Spleen (tissue), 7 donors: ENCODE measurements at regions not wholly inside any gene's neighbourhood (a gene's known extent, or its start where the extent isn't known, plus 50 kb on each side); places are given as distances from the start of the nearest gene placed in this dataset.

Experiments
- CTCF ChIP-seq, 11 experiments: fragments of 200-600 bp in 7 of 11; fragments of 450-650 bp in 4 of 11; sonication (generic) in 4 of 11; IDR thresholded peaks in 8 of 11; conservative IDR thresholded peaks in 3 of 11; 1 replicate in 7 of 11; 2 replicates in 4 of 11; pipeline versions ENCODE4 v1.4.0 to v1.8.0; 2016 to 2021; ENCODE audit warnings: antibody characterized with exemption in 11 of 11, inconsistent platforms in 4 of 11, mild to moderate bottlenecking in 1 of 11
- POLR2A ChIP-seq, 3 donors: fragments of 450-650 bp; IDR thresholded peaks; one replicate each; pipeline ENCODE4 v1.5.1; 2017; ENCODE audit warnings: antibody characterized with exemption in 3 of 3, mild to moderate bottlenecking in 1 of 3
- donor health status: DM: no; HTN: no; CAD: no; lungs with moderate emphysema.
- donor health status: DM: no; HTN: no; CAD: no.
- donor health status: DM: no; HTN: no; CAD: no.

- TF ChIP-seq POLR2A (IDR thresholded peaks at IDR 0.05) (no peak), CTCF (IDR thresholded peaks at IDR 0.05 in 8 of 11, conservative IDR thresholded peaks at IDR 0.05 in 3 of 11) (no peak)
These were observed 311.3 kb upstream of the SOX9 start for GRCh38 chr17:71809537-71809936.
